ENCODE measurements at regions not wholly inside any gene's neighbourhood (a gene's known extent, or its start where the extent isn't known, plus 50 kb on each side); places are given as distances from the start of the nearest gene placed in this dataset.
"Not testable (repeated sequence)": the region's sequence is repeated elsewhere in the genome, so short reads cannot be mapped to it uniquely, and the experiment has no call there.

GRCh38 chr1:185541871-185542301 lies 192.3 kb upstream of the HMCN1 start:
- no peak for DNase-seq (ENCODE audit: low read depth)

GRCh38 chr1:185540295-185540694 lies 193.9 kb upstream of the HMCN1 start:
- no peak for DNase-seq (ENCODE audit: low read depth)

GRCh38 chr1:185539277-185539943 lies 194.8 kb upstream of the HMCN1 start:
- DNase-seq (ENCODE audit: low read depth): no peak

- DNase-seq (ENCODE audit: low read depth): not testable (repeated sequence)
Observed at GRCh38 chr1:185538309-185538898, 195.8 kb upstream of the HMCN1 start.

- DNase-seq (ENCODE audit: low read depth): no peak
Observed at GRCh38 chr1:185537596-185537995, 196.6 kb upstream of the HMCN1 start.

- DNase-seq (ENCODE audit: low read depth): no peak
Observed at GRCh38 chr1:185536165-185536920, 197.8 kb upstream of the HMCN1 start.

GRCh38 chr1:185535621-185536020 lies 198.6 kb upstream of the HMCN1 start:
- DNase-seq (ENCODE audit: low read depth): no peak

GRCh38 chr1:185534801-185535200 lies 199.4 kb upstream of the HMCN1 start:
- no peak for DNase-seq (ENCODE audit: low read depth)

GRCh38 chr1:185533596-185533995 lies 200.6 kb upstream of the HMCN1 start:
- DNase-seq (ENCODE audit: low read depth): no peak

- no peak for DNase-seq (ENCODE audit: low read depth)
Observed at GRCh38 chr1:185532856-185533255, 201.3 kb upstream of the HMCN1 start.

- no peak for DNase-seq (ENCODE audit: low read depth)
Observed at GRCh38 chr1:185531838-185532237, 202.4 kb upstream of the HMCN1 start.

- DNase-seq (ENCODE audit: low read depth): no peak
Observed at GRCh38 chr1:185530215-185530614, 204.0 kb upstream of the HMCN1 start.

GRCh38 chr1:185529673-185530072 lies 204.5 kb upstream of the HMCN1 start:
- DNase-seq (ENCODE audit: low read depth): no peak

GRCh38 chr1:185528084-185528676 lies 206.0 kb upstream of the HMCN1 start:
- DNase-seq (ENCODE audit: low read depth): no peak

- DNase-seq (ENCODE audit: low read depth): no peak
Observed at GRCh38 chr1:185526344-185527307, 207.6 kb upstream of the HMCN1 start.

- DNase-seq (ENCODE audit: low read depth): no peak
Observed at GRCh38 chr1:185520188-185520920, 203.3 kb upstream of the IVNS1ABP start.

- no peak for DNase-seq (ENCODE audit: low read depth)
Observed at GRCh38 chr1:185517808-185518419, 200.9 kb upstream of the IVNS1ABP start.

- not testable (repeated sequence) for DNase-seq (ENCODE audit: low read depth)
Observed at GRCh38 chr1:185517301-185517700, 200.3 kb upstream of the IVNS1ABP start.

- DNase-seq (ENCODE audit: low read depth): no peak
Observed at GRCh38 chr1:185515696-185516095, 198.7 kb upstream of the IVNS1ABP start.

GRCh38 chr1:185514311-185514710 lies 197.3 kb upstream of the IVNS1ABP start:
- DNase-seq (ENCODE audit: low read depth): no peak

Data from Daoy (cell line).